Epithelial cell of esophagus (primary cell): ENCODE measurements at regions not wholly inside any gene's neighbourhood (a gene's known extent, or its start where the extent isn't known, plus 50 kb on each side); places are given as distances from the start of the nearest gene placed in this dataset.

Source experiments
- DNase-seq: peaks from one replicate; pipeline ENCODE4 v3.0.0; 2010; ENCODE audit warnings: low read depth
- H3K4me3 ChIP-seq: 2 replicates; pipeline ENCODE4 v1.5.1; 2011; ENCODE audit warnings: mild to moderate bottlenecking, low read length, control low read depth
- TF ChIP-seq, protein P1 (sequence below): IDR thresholded peaks from 2 replicates; pipeline ENCODE4 v1.5.1; 2011; ENCODE audit warnings: low read depth, mild to moderate bottlenecking, low read length, control low read depth, inconsistent platforms; ENCODE audit not compliant: insufficient read depth; ENCODE audit errors: missing control alignments

DNA sequence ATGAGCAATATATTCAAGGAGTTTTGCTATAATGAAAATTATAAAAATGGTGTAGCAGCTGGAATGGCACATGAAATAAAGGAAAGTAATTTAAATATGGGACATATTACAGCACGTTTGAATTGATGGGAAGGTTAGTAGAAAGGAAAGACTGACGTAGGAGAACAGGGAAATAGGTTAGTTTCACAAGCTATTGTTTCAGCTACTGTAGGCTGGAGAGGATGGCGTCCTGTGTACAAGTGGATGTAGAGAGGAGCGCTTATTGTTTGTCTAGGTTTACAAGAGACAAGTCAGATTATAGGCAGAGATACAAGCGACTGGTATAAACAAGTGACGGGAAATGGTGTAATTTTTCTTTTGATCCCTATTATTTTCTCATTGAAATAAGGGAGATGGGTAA lies 431.2 kb upstream of the PDE3A start:
- H3K4me3 ChIP-seq = no peak overlapping the region
- no peak for DNase-seq
- TF ChIP-seq, protein P1, sequence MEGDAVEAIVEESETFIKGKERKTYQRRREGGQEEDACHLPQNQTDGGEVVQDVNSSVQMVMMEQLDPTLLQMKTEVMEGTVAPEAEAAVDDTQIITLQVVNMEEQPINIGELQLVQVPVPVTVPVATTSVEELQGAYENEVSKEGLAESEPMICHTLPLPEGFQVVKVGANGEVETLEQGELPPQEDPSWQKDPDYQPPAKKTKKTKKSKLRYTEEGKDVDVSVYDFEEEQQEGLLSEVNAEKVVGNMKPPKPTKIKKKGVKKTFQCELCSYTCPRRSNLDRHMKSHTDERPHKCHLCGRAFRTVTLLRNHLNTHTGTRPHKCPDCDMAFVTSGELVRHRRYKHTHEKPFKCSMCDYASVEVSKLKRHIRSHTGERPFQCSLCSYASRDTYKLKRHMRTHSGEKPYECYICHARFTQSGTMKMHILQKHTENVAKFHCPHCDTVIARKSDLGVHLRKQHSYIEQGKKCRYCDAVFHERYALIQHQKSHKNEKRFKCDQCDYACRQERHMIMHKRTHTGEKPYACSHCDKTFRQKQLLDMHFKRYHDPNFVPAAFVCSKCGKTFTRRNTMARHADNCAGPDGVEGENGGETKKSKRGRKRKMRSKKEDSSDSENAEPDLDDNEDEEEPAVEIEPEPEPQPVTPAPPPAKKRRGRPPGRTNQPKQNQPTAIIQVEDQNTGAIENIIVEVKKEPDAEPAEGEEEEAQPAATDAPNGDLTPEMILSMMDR = no peak

DNA sequence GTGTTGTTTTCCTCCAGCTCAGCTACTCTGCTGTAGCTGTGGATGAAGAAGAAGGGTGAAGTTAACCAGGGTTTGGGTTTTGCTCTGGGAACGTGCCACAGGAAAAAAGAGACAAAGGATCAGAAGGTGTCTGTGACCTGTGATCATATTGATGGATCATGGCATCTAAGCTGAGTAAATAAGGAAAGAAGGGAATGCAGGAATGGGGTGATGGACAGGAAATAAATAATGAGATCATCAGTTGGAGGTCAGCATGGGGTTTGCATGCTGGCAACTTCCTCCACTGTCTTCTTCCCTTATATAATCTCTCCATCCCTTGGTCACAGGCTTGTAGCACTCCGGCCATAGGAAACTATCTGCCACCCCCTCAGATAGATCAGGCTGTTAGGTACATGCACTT lies 430.3 kb upstream of the PDE3A start:
- TF ChIP-seq, protein P1 = no peak
- no peak overlapping the region for H3K4me3 ChIP-seq
- DNase-seq = no peak

DNA sequence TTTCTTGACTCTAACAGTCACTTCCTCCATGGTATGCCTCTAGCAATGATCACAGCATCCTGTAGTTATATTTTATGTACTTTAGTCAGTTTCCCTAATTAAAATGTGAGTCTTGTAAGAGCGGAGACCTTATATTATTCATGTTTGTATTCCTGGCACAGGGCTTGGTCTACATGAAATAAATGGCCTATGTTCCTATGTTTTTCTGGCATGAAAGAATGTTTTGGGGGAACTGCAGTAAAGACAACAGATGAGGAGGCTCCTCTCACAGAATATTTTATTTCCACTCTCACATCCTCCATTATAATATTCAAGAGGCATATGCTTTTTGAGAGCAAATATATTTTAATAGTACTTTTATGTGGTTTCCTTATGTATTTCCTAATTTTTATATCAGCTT lies 429.8 kb upstream of the PDE3A start:
- no peak overlapping the region for H3K4me3 ChIP-seq
- TF ChIP-seq, protein P1 = no peak
- no peak for DNase-seq

DNA sequence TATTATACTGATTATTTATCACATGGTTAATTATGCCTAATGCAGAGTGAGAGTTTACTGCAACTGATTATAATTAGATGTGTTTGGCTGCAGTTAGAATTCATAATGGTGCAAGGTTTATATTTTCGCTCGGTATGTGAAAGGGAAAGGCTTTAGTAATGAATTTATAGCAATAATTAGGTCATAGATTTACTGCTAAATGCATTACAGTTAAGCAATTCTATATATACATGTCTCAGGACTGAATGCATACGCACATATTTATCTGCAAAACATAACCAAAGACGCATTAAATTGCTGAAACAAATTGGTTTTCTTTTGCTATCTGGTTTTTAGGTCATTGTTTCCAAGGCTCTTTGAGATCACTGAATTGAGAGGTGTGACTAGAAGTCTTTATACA lies 428.1 kb upstream of the PDE3A start:
- no peak for DNase-seq
- H3K4me3 ChIP-seq = no peak overlapping the region
- TF ChIP-seq, protein P1 = no peak

DNA sequence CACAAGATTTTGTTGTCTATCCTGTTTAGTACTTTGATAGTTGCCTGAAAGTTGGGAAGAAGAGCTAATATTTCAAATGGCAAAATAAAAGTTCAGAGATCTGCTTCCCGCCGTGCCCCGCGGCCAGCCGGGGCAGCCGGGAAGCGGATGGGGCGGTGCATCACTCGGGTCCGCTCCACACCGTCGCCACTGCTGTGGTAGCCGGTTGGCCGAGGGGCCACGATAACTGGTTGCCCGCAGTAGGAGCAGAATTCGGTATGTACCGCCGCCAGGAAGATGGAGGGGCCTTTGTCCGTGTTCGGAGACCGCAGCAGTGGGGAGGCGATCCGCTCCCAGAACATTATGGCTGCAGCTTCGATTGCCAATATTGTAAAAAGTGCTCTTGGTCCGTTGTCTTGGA lies 427.2 kb upstream of the PDE3A start:
- TF ChIP-seq, protein P1 = no peak

DNA sequence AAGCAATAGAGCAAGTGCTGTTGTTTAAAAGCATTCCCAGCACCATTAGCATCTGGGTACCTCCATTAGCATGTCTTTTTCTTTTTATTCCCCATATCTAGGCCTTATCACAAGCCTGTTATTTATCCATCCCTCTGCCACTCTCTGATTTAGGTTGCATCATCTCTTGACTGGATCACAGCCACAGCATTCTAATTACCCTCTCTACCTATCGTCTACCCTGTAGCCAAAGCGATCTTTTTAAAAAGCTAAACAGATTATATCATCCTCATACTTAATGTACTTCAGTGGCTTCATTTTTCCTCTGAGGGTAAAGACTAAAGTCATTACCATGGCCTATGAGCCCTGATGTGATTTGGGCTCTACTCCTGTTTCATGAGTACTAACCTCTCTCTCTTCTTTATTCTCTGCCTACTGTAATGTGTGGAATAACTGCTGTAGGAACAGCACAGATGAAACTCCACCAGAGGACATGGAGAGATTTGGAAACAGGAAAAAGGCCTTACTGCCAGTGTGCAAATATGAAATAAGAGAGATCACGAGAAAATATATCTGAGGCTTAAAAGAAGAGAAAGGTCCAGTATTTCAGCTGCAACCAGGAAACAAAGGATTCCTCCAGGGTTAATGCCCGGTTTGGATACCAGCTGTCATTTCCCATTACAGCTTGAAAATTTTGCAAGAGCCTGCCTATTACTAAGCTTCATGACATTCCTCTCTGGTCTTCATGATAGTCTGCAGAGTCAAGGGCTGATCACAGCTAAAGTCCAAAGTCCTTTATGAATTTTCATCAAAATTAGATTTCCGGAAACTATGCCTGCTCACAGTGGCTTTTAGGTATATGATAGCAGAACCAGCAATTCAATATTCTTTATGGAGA lies 422.5 kb upstream of the PDE3A start:
- DNase-seq = no peak
- no peak overlapping the region for H3K4me3 ChIP-seq
- TF ChIP-seq, protein P1 = no peak

More for the DNA sequence above, 427.2 kb upstream of the PDE3A start:
- DNase-seq = no peak
- no peak overlapping the region for H3K4me3 ChIP-seq

DNA sequence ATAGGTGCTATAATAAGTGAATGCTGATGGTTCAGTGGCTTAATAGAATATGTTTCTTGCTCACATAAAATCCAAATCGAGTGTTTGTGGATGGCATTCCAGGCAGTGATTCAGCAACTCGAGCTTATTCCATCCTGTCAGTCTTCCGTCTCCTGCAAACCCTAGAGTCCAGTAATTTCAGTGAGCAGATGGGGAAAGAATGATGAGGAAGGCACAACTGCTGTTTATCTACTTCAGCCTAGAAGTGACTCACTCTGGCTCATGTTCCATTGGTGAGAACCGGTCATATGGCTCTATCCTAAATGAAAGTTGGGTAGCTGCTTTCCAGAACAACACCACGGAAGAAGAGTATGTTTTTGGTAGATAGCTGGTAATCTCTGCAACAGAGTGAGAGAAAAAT lies 421.8 kb upstream of the PDE3A start:
- no peak overlapping the region for H3K4me3 ChIP-seq

More for the DNA sequence above, 421.8 kb upstream of the PDE3A start:
- TF ChIP-seq, protein P1 = no peak
- DNase-seq = peak; percentile 2
